GM23338 (cell line): ENCODE measurements at regions not wholly inside any gene's neighbourhood (a gene's known extent, or its start where the extent isn't known, plus 50 kb on each side); places are given as distances from the start of the nearest gene placed in this dataset.

Experiments used
- ATAC-seq: fragments of 200-7000 bp; cut with Tn5 transposase; 3 replicates; pipeline ENCODE4 v1.9.1; 2020
- DNase-seq: peaks from one replicate; pipeline ENCODE4 v3.0.0-alpha.2; 2015; ENCODE audit warnings: low spot score
- H2AFZ ChIP-seq: fragments of 200-600 bp; sonication (generic); 2 replicates; pipeline ENCODE4 v1.8.0; 2016; ENCODE audit warnings: antibody characterized with exemption, mild to moderate bottlenecking, moderate library complexity
- H3F3A ChIP-seq: fragments of 200-600 bp; sonication (generic); replicated peaks from 2 replicates; pipeline ENCODE4 v1.8.0; 2017; ENCODE audit warnings: antibody characterized with exemption, mixed run types, low read depth
- H3K27ac ChIP-seq: fragments of 200-600 bp; sonication (generic); 2 replicates; pipeline ENCODE4 v1.6.1; 2016; ENCODE audit warnings: low read depth
- H3K27me3 ChIP-seq: fragments of 200-600 bp; sonication (generic); 2 replicates; pipeline ENCODE4 v1.8.0; 2016; ENCODE audit warnings: mild to moderate bottlenecking, mixed run types, moderate library complexity; ENCODE audit not compliant: insufficient read depth
- H3K36me3 ChIP-seq: fragments of 200-600 bp; sonication (generic); 2 replicates; pipeline ENCODE4 v1.8.0; 2016; ENCODE audit warnings: mild to moderate bottlenecking; ENCODE audit not compliant: insufficient read depth
- H3K4me1 ChIP-seq: fragments of 200-600 bp; sonication (generic); 2 replicates; pipeline ENCODE4 v1.8.0; 2016; ENCODE audit warnings: mild to moderate bottlenecking, moderate library complexity; ENCODE audit not compliant: insufficient read depth
- H3K4me2 ChIP-seq: fragments of 200-600 bp; sonication (generic); 2 replicates; pipeline ENCODE4 v1.7.1; 2017; ENCODE audit warnings: mixed run types
- H3K4me3 ChIP-seq: fragments of 200-600 bp; sonication (generic); 2 replicates; pipeline ENCODE4 v1.6.1; 2016; ENCODE audit warnings: mixed run types
- H3K79me2 ChIP-seq: fragments of 200-600 bp; sonication (generic); replicated peaks from 2 replicates; pipeline ENCODE4 v1.8.0; 2017; ENCODE audit warnings: mild to moderate bottlenecking; ENCODE audit not compliant: insufficient read depth
- H3K9me2 ChIP-seq: fragments of 200-600 bp; sonication (generic); 2 replicates; pipeline ENCODE4 v1.8.0; 2017; ENCODE audit not compliant: insufficient read depth
- H4K20me1 ChIP-seq: fragments of 200-600 bp; sonication (generic); replicated peaks from 2 replicates; pipeline ENCODE4 v1.8.0; 2017; ENCODE audit warnings: mild to moderate bottlenecking; ENCODE audit not compliant: insufficient read depth
- H3K27ac Mint-ChIP-seq: 2 replicates; pipeline ENCODE4 v1.8.0; 2020; ENCODE audit warnings: inconsistent platforms, mild to moderate bottlenecking, moderate library complexity, mixed read lengths
- H3K27me3 Mint-ChIP-seq: 3 replicates; pipeline ENCODE4 v1.8.0; 2022; ENCODE audit warnings: low read depth, mild to moderate bottlenecking, moderate library complexity, mixed read lengths, inconsistent platforms; ENCODE audit not compliant: insufficient read depth, poor library complexity
- H3K36me3 Mint-ChIP-seq: 3 replicates; pipeline ENCODE4 v1.8.0; 2021; ENCODE audit warnings: low read depth, mild to moderate bottlenecking, inconsistent platforms, moderate library complexity, mixed read lengths
- H3K4me1 Mint-ChIP-seq: 3 replicates; pipeline ENCODE4 v1.8.0; 2020; ENCODE audit warnings: mild to moderate bottlenecking, inconsistent platforms, mixed read lengths
- H3K4me3 Mint-ChIP-seq: 3 replicates; pipeline ENCODE4 v1.8.0; 2021; ENCODE audit warnings: moderate library complexity, mild to moderate bottlenecking, inconsistent platforms, mixed read lengths
- H3K9me3 Mint-ChIP-seq: 3 replicates; pipeline ENCODE4 v1.8.0; 2020; ENCODE audit warnings: moderate library complexity, mild to moderate bottlenecking, inconsistent platforms, mixed read lengths
- EZH2 ChIP-seq: fragments of 200-600 bp; sonication (generic); IDR thresholded peaks from one replicate; pipeline ENCODE4 v1.8.0; 2017; ENCODE audit warnings: antibody characterized with exemption, mild to moderate bottlenecking, low read depth; ENCODE audit not compliant: unreplicated experiment
- JUNB ChIP-seq: IDR thresholded peaks from one replicate; pipeline ENCODE4 v1.6.1; 2016; ENCODE audit warnings: antibody characterized with exemption; ENCODE audit not compliant: unreplicated experiment
- NANOG ChIP-seq: IDR thresholded peaks from 2 replicates; pipeline ENCODE4 v1.6.1; 2016; ENCODE audit warnings: antibody characterized with exemption, borderline replicate concordance
- POLR2AphosphoS5 ChIP-seq: IDR thresholded peaks from 2 replicates; pipeline ENCODE4 v1.6.1; 2016; ENCODE audit warnings: antibody characterized with exemption, low read depth
- STAT1 ChIP-seq: IDR thresholded peaks from one replicate; pipeline ENCODE4 v1.6.1; 2016; ENCODE audit warnings: antibody characterized with exemption; ENCODE audit not compliant: unreplicated experiment
- ZNF331 ChIP-seq: fragments of 250-450 bp; sonication (Bioruptor Pico); IDR thresholded peaks from 2 replicates; pipeline ENCODE4 v1.5.0; 2020; ENCODE audit warnings: low read depth, mild to moderate bottlenecking, moderate library complexity
- TF ChIP-seq, protein P1 (sequence below), 2 experiments: fragments of 200-600 bp in 1 of 2; sonication (generic) in 1 of 2; conservative IDR thresholded peaks; 2 replicates each; pipeline versions ENCODE4 v1.5.1 to v1.6.1; 2016 to 2017; ENCODE audit warnings: antibody characterized with exemption in 2 of 2, low read depth in 2 of 2, mild to moderate bottlenecking in 2 of 2, moderate library complexity in 1 of 2
- TF ChIP-seq, protein P2 (sequence below): IDR thresholded peaks from one replicate; pipeline ENCODE4 v1.6.1; 2018; ENCODE audit warnings: antibody characterized with exemption; ENCODE audit not compliant: unreplicated experiment
- TF ChIP-seq, protein P3 (sequence below): IDR thresholded peaks from 2 replicates; pipeline ENCODE4 v1.6.1; 2016; ENCODE audit warnings: antibody characterized with exemption
- TF ChIP-seq, protein P4 (sequence below): fragments of 250-450 bp; sonication (Bioruptor Pico); IDR thresholded peaks from 2 replicates; pipeline ENCODE4 v1.5.0; 2020; ENCODE audit warnings: mild to moderate bottlenecking, moderate library complexity

DNA sequence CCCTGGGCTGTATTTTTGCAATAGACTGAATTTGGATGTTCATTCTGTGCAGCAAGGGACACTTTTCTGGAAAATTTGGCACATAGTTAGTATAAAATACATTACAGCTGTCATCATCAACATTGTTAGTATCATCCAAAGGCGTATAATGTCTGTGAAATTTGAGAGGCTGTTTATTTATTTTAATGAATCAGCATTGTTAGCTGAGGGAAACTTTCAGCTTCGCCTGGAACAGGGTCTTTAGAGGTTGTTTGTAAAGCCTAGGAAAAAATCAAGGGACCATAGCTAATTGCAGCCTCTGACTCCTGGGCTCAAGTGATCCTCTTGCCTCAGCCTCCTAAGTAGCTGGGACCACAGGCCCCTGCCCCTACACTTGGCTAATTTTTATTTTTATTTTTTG lies 106.8 kb upstream of the USP24 start (continued):
- TF ChIP-seq, protein P1, sequence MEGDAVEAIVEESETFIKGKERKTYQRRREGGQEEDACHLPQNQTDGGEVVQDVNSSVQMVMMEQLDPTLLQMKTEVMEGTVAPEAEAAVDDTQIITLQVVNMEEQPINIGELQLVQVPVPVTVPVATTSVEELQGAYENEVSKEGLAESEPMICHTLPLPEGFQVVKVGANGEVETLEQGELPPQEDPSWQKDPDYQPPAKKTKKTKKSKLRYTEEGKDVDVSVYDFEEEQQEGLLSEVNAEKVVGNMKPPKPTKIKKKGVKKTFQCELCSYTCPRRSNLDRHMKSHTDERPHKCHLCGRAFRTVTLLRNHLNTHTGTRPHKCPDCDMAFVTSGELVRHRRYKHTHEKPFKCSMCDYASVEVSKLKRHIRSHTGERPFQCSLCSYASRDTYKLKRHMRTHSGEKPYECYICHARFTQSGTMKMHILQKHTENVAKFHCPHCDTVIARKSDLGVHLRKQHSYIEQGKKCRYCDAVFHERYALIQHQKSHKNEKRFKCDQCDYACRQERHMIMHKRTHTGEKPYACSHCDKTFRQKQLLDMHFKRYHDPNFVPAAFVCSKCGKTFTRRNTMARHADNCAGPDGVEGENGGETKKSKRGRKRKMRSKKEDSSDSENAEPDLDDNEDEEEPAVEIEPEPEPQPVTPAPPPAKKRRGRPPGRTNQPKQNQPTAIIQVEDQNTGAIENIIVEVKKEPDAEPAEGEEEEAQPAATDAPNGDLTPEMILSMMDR (conservative IDR thresholded peaks at IDR 0.05; ENCODE audit: low read depth in 2 of 2): no peak
- TF ChIP-seq POLR2AphosphoS5: no peak
- TF ChIP-seq, protein P2, sequence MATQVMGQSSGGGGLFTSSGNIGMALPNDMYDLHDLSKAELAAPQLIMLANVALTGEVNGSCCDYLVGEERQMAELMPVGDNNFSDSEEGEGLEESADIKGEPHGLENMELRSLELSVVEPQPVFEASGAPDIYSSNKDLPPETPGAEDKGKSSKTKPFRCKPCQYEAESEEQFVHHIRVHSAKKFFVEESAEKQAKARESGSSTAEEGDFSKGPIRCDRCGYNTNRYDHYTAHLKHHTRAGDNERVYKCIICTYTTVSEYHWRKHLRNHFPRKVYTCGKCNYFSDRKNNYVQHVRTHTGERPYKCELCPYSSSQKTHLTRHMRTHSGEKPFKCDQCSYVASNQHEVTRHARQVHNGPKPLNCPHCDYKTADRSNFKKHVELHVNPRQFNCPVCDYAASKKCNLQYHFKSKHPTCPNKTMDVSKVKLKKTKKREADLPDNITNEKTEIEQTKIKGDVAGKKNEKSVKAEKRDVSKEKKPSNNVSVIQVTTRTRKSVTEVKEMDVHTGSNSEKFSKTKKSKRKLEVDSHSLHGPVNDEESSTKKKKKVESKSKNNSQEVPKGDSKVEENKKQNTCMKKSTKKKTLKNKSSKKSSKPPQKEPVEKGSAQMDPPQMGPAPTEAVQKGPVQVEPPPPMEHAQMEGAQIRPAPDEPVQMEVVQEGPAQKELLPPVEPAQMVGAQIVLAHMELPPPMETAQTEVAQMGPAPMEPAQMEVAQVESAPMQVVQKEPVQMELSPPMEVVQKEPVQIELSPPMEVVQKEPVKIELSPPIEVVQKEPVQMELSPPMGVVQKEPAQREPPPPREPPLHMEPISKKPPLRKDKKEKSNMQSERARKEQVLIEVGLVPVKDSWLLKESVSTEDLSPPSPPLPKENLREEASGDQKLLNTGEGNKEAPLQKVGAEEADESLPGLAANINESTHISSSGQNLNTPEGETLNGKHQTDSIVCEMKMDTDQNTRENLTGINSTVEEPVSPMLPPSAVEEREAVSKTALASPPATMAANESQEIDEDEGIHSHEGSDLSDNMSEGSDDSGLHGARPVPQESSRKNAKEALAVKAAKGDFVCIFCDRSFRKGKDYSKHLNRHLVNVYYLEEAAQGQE: no peak
- TF ChIP-seq STAT1: no peak

DNA sequence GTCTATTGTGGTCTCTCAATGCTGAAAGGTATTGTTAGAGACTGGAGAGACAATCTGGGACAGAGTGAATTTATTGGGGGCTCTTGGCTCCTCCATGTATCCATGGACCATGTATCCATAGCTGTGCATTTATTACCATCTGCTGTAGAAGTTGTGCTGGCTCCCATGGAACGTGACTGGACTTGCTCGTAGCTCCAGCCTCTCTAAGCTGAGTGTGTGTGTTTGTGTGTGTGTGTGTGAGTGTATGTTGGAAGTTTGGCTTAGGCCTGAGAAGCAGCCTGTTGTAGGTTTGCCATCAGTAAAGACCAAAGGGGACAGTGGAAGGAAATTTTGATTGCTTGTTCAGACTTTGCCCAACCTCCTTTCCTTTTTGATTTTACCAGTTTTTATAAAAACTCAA lies 105.7 kb upstream of the USP24 start:
- H2AFZ ChIP-seq: no peak overlapping the region
- H3K79me2 ChIP-seq: no peaks in the 10 kb centered on the region
- peaks cover 18% of the 10 kb centered on the region for H3K4me1 Mint-ChIP-seq
- H3K4me1 ChIP-seq: peaks cover 14% of the 10 kb centered on the region
- no peak for DNase-seq
- H3K4me3 ChIP-seq: no peak overlapping the region
- H4K20me1 ChIP-seq: no peaks in the 10 kb centered on the region
- no peak overlapping the region for H3K4me3 Mint-ChIP-seq
- no peaks in the 10 kb centered on the region for H3F3A ChIP-seq
- peaks cover 2% of the 10 kb centered on the region for H3K27me3 Mint-ChIP-seq
- no peak overlapping the region for H3K4me2 ChIP-seq
- H3K27ac ChIP-seq: no peak overlapping the region
- H3K27ac Mint-ChIP-seq: no peak overlapping the region
- H3K9me3 Mint-ChIP-seq: no peaks in the 10 kb centered on the region
- H3K36me3 Mint-ChIP-seq: no peaks in the 10 kb centered on the region
- H3K36me3 ChIP-seq: no peaks in the 10 kb centered on the region
- ATAC-seq: no peak
- peaks cover 2% of the 10 kb centered on the region; the same call in 1 of the 2 replicates for H3K9me2 ChIP-seq
- H3K27me3 ChIP-seq: no peaks in the 10 kb centered on the region
- no peak for TF ChIP-seq EZH2
- TF ChIP-seq, protein P1 (conservative IDR thresholded peaks at IDR 0.05; ENCODE audit: low read depth in 2 of 2): no peak
- TF ChIP-seq ZNF331 (CRISPR knock-in tag): no peak
- TF ChIP-seq, protein P3, sequence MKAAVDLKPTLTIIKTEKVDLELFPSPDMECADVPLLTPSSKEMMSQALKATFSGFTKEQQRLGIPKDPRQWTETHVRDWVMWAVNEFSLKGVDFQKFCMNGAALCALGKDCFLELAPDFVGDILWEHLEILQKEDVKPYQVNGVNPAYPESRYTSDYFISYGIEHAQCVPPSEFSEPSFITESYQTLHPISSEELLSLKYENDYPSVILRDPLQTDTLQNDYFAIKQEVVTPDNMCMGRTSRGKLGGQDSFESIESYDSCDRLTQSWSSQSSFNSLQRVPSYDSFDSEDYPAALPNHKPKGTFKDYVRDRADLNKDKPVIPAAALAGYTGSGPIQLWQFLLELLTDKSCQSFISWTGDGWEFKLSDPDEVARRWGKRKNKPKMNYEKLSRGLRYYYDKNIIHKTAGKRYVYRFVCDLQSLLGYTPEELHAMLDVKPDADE: no peak
- TF ChIP-seq, protein P4, sequence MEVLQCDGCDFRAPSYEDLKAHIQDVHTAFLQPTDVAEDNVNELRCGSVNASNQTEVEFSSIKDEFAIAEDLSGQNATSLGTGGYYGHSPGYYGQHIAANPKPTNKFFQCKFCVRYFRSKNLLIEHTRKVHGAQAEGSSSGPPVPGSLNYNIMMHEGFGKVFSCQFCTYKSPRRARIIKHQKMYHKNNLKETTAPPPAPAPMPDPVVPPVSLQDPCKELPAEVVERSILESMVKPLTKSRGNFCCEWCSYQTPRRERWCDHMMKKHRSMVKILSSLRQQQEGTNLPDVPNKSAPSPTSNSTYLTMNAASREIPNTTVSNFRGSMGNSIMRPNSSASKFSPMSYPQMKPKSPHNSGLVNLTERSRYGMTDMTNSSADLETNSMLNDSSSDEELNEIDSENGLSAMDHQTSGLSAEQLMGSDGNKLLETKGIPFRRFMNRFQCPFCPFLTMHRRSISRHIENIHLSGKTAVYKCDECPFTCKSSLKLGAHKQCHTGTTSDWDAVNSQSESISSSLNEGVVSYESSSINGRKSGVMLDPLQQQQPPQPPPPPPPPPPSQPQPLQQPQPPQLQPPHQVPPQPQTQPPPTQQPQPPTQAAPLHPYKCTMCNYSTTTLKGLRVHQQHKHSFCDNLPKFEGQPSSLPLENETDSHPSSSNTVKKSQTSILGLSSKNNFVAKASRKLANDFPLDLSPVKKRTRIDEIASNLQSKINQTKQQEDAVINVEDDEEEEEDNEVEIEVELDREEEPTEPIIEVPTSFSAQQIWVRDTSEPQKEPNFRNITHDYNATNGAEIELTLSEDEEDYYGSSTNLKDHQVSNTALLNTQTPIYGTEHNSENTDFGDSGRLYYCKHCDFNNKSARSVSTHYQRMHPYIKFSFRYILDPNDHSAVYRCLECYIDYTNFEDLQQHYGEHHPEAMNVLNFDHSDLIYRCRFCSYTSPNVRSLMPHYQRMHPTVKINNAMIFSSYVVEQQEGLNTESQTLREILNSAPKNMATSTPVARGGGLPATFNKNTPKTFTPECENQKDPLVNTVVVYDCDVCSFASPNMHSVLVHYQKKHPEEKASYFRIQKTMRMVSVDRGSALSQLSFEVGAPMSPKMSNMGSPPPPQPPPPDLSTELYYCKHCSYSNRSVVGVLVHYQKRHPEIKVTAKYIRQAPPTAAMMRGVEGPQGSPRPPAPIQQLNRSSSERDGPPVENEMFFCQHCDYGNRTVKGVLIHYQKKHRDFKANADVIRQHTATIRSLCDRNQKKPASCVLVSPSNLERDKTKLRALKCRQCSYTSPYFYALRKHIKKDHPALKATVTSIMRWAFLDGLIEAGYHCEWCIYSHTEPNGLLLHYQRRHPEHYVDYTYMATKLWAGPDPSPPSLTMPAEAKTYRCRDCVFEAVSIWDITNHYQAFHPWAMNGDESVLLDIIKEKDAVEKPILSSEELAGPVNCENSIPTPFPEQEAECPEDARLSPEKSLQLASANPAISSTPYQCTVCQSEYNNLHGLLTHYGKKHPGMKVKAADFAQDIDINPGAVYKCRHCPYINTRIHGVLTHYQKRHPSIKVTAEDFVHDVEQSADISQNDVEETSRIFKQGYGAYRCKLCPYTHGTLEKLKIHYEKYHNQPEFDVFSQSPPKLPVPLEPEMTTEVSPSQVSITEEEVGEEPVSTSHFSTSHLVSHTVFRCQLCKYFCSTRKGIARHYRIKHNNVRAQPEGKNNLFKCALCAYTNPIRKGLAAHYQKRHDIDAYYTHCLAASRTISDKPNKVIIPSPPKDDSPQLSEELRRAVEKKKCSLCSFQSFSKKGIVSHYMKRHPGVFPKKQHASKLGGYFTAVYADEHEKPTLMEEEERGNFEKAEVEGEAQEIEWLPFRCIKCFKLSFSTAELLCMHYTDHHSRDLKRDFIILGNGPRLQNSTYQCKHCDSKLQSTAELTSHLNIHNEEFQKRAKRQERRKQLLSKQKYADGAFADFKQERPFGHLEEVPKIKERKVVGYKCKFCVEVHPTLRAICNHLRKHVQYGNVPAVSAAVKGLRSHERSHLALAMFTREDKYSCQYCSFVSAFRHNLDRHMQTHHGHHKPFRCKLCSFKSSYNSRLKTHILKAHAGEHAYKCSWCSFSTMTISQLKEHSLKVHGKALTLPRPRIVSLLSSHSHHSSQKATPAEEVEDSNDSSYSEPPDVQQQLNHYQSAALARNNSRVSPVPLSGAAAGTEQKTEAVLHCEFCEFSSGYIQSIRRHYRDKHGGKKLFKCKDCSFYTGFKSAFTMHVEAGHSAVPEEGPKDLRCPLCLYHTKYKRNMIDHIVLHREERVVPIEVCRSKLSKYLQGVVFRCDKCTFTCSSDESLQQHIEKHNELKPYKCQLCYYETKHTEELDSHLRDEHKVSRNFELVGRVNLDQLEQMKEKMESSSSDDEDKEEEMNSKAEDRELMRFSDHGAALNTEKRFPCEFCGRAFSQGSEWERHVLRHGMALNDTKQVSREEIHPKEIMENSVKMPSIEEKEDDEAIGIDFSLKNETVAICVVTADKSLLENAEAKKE: no peak
- no peak for TF ChIP-seq JUNB
- TF ChIP-seq NANOG: no peak
